GM18907 (cell line): ENCODE measurements at regions not wholly inside any gene's neighbourhood (a gene's known extent, or its start where the extent isn't known, plus 50 kb on each side); places are given as distances from the start of the nearest gene placed in this dataset.
"Not testable (repeated sequence)": the region's sequence is repeated elsewhere in the genome, so short reads cannot be mapped to it uniquely, and the experiment has no call there.

Experiments
- ATAC-seq: cut with Tn5 transposase; IDR thresholded peaks from one replicate; pipeline ENCODE4 v1.9.1; 2021; ENCODE audit warnings: mild to moderate bottlenecking, moderate library complexity; ENCODE audit not compliant: unreplicated experiment

DNA sequence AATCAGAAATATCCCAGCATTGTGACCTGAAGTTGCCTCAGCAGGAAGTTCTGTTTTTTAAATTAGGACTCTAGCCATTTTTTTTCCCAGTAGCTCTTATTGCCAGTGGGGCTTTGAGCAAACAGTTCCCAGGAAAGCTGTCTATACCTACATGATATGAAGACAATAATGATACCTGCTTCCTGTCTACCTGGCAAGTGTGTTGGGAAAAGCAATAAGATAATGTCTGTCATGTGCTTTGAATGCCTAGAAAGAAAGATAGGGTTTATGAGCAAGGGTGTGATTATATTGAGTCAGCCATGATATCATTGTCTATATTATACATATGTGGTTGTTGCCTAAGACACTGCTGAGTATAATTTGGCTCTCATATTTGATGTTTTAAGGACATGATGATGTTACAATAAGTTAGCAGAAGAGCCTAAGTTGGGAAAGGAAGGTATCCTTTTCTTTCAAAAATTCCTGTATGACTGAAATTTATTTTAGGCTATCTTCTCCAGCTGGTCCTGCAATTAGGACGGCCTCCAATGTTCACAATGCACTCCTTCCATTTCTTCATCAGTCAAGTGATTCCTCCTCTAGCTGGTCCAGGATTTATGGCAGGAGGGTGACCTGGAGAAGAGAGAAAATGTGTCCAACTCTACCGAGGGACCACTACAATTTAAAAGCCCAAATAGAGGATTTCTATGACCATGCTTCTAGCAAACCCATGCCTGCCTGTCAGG lies 99.6 kb upstream of the CDC42BPA start:
- no peak for ATAC-seq

DNA sequence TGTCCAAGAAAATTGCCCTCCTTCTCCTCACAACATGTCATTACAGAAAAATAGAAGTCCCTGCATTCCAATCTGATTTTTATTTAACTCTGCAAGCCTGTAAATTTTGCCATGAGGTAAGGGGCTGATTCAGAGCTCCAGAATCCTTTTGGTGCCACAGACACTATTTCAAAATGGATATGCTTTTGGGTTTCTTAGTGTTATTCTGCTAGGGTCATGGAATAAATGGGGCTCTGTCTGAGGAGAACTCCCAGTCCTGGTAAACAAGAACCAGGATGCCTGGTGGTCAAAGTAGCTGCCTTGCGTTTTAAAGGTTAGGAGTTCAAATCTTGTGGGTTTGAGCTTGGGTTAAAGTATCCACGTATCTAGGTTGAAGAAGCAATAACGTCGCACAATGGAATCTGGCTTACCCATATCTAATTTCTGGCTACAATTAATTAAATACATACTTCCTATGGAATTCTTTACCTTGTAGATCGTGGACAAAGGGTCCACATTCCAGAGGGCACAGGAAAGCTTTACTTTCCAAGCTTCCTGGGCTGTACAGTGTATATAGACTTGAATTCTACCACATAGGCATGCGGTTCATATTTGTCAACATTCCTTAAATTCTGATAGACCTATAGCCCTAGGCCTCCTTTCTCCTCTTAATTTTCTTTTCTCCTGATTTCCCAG lies 98.0 kb upstream of the CDC42BPA start:
- no peak for ATAC-seq

DNA sequence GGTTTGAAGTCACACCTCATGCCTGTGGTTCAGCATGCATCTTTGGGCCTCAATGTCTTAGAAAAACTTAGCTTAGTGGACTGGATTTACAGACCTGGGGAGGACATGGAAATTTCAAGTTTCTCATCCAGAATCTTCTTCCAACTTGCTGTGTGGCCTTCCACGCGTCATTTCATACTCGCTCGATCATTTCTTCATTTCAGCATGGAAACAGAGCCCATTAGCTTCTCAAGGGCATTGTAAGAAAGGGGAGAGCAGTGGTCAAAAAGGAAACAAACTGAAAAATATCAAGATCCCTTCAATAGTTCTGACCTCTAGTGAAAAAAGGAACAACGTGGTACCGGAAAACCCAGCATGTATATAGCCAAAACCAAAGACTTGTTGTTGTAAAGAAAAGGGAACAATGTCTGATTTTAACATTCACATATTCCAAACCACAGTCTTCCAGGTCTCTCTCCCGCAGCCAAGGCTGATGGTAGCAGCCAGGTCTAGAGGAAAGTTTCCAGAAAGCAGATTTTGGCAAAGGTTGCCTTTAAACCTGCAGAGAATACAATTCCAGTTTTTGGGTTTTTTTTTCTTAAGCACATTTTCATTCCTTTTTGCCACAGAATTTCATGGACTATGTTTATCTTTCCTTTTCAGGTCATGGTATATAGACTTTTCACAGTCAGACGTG lies 97.0 kb upstream of the CDC42BPA start:
- ATAC-seq = no peak

DNA sequence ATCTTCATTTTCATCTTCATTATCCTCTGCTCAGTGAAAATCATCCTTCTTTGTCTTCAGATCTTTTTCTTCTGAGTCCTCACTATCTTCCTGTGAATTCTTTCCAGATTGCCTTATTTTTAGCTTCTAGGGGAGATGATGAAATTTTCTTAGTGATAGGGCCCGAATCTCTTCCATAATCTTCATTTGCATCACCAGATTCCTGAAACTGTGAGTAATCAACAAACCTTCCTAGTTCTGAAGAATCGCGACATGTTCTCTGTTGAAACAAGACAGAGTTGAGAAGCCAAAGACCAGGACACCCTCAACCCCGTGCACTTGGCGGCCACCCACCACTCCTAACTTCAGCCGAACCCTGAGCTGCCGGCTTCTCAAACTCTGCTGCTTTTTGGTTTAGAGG lies 92.8 kb upstream of the CDC42BPA start:
- ATAC-seq = no peak

DNA sequence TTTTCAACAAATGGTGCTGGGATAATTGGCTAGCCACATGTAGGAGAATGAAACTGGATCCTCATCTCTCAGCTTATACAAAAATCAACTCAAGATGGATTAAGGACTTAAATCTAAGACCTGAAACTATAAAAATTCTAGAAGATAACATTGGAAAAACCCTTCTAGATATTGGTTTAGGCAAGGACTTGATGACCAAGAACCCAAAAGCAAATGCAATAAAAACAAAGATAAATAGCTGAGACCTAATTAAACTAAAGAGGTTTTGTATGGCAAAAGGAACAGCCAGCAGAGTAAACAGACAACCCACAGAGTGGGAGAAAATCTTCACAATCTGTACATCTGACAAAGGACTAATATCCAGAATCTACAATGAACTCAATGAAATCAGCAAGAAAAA lies 88.0 kb upstream of the CDC42BPA start:
- ATAC-seq = not testable (repeated sequence)

DNA sequence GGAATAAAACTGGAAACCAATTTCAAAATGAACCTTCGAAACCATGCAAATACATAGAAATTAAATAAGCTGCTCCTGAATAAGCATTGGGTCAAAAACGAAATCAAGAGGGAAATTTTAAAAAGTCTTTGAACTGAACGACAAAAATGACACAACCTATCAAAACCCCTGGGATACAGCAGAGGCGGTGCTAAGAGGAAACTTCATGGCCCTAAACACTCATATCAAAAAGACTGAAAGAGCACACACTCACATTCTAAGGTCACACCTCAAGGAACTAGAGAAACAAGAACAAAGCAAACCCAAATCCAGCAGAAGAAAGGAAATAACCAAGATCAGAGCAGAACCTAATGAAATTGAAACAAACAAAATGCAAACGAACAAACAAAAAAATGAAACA lies 85.2 kb upstream of the CDC42BPA start:
- no peak for ATAC-seq

DNA sequence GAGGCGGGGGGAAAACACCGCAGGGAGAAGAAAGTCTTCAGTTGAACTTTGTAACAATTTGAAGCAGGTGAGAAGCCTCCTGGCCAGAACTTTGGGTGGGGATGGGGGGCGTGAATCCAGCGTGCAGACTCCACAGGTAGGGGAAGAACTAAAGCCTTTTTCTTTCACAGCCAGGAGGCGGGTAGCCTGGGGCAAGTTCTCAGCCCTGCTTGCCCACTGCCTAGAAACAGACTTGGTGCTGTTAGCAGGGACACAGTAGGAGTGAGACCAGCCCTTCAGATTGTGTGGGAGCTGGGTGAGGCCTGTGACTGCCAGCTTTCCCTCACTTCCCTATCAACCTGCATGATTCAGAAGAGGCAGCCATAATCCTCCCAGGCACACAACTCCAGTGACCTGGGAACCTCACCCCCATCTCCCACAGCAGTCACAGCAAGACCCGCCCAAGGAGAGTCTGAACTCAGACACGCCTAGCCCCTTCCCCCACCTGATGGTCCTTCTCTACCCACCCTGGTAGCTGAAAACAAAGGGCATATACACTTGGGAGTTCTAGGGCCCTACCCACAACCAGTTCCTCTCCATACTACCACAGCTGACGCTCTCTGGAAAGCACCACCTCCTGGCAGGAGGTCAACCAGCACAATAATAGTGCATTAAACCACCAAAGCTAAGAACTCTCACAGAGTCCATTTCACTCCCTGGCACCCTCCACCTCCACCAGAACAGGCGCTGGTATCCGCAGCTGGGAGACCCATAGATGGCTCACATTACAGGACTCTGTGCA lies 83.5 kb upstream of the CDC42BPA start:
- ATAC-seq = no peak

DNA sequence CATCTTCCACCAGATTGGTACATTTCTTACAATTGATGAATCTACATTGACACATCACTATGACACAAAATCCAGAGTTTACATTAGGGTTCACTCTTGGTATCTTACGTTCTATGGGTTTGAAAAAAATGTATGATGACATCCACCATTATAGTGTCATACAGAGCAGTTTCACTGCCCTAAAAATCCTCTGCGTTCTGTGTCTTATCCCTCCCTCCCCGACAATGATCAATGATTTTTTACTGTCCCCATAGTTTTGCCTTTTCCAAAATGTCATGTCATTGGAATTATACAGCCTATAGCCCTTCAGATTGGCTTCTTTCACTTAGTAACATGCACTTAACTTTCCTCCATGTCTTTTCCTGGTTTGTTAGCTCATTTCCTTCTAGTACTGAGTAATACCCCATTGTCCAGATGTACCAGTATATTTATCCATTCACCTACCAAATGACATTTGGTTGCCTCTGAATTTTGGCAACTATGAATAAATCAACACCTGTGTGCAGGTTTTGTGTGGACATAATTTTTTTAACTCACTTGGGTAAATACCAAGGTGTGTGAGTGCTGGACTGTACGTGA lies 80.9 kb upstream of the CDC42BPA start:
- no peak for ATAC-seq

DNA sequence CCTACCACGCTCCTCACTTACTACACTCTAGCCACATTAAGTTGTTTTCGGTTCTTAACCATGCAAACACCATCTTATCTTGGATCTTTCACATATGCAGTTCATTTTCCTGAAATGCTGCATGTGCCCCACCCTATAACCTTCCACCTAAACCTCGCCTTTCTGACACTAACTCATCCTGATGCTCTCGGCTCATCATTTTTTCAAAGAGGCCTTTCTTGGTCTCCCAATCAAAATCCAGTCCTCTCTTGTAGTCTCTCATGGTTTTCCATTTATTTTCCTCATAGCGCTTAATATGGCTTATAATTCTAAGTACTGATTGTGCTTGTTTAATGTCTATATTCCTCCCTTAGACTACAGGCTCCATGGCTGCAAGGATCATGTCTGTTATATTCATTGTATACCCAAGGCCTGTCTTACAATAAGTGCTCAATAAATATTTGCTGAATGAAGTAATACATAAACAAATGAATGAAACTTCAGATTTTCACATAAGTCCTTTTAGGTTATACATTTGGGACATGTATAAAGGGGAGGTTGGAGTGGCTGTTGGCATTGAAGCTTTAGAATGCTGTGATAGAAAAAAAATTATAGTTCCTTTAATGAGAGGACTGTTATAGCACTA lies 79.2 kb upstream of the CDC42BPA start:
- no peak for ATAC-seq

DNA sequence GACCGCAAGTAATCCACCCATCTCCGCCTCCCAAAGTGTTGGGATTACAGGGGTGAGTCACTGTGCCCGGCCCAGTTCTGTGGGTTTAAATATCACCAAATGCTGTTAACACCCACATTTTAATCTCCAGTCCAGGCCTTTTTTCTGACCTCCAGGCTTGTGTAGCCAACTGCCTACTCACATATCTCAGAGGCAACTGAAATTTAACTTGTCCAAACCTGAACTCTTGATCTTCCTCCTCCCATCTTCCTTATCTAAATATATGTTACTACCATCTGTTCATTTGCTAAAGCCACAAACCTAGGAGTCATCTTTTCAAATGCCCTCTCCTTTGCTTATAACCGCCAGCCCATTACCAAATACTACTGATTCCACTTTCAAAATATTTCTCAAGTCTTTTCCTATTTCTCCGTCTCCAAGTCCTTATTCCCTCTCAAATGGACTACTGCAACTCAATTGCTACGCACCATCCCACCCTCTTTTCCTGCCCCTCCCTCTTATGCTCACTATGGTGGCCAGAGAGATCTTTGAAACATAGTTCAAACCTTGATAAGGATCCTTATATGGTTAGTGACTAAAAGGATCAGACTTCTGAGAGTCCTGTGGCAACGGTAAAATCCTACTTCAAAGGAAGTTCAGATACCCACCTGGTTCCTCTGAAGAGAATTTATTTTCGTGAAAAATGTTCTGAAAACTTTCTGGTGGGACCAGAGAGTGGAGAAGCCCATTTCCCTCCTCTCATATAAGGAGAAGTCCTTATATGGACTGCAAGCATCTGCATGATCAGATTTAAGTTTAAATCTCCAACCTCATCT lies 78.5 kb upstream of the CDC42BPA start:
- no peak for ATAC-seq

DNA sequence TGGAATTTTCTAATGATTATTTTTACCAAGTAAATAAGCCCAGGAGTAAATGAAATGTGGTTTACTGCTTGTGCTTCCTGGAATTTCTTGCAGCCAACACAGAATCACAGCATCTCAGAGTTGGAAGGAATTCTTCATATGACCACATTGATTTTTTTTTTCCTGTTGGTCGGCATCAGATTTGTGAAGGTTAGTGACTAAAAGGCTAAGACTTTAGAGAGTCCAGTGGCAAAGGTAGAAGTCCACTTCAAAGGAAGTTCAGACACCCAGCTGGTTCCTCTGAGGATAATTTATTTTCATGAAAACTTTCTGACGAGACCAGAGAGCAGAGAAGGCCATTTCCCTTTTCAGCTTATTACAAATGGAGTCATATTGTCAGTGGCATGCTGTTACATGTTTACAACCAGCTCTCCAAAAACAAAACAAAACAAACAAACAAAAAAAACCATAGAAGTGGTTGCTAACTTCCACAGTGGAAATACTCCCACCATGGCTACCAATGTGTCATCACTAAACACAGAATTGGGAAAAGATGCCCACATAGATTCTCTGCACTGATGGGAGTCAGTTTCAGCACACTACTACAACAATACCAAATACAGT lies 77.2 kb upstream of the CDC42BPA start:
- no peak for ATAC-seq

DNA sequence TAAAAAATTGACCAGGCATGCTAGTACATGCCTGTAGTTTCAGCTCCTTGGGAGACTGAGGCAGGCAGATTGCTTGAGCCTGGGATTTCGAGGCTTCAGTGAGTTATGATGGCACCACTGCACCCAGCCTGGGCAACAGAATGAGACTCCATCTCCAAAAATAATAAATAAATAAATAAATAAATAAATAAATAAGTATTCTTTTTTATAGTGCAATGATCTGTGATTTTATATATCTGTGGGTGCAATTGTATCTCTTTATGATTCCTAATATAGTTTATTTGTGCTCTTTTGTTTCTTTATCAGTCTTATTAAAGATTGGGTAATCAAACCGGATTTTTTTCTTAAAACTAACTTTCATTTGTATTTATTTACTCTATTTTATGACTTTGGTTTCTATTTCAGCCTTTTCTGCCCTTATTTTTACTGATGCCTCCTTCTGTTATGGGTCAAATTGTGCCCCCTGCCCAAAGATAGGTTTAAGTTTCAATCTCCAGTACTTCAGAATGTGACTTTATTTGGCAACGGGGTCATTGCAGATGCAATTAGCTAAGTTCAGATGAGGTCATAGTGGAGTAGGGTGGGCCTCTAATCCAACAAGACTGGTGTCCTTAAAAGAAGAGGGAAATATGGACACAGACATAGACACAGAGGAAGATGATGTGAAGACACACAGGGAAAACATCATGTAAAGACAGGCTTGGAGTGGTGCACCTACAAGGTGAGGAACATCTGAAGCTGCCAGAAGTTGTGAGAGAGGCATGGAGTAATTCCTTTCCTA lies 74.9 kb upstream of the CDC42BPA start:
- ATAC-seq = no peak

DNA sequence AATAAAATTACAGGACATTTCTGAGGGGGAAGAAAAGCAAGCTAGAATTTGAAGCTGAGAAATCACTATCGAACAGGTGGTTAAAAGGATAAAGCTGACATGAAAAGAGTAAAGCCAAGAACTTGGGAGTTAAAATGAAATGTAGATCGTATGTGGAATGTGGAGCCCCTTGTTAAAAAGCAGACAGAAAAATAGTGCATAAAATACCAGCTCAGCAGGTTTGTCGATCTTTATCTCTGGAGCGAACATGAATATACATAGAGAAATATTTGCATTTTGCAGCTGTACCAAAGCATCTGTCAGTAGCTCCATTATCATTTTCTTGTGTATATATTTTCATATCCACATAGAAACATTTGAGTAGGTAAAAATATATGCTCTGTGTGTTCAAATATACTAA lies 73.6 kb upstream of the CDC42BPA start:
- no peak for ATAC-seq

DNA sequence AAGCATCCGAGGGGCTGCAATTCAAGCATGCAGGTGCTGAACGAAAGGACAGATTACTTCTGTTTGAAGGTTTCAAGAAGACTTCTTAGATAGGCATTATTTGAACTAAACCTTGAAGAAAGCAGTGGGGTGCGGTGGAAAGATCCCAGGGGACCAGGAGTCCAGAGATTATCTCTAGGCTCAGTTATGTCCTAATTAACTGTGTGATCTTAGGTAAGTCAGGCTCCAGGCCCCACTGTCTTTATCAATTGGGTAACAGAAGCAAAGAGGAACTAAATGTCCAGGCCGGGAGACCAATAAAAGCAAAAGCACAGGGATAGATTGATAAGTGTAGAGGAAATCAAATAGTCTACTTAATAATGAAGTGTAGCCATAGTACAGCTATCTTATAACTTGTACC lies 72.9 kb upstream of the CDC42BPA start:
- ATAC-seq = no peak

DNA sequence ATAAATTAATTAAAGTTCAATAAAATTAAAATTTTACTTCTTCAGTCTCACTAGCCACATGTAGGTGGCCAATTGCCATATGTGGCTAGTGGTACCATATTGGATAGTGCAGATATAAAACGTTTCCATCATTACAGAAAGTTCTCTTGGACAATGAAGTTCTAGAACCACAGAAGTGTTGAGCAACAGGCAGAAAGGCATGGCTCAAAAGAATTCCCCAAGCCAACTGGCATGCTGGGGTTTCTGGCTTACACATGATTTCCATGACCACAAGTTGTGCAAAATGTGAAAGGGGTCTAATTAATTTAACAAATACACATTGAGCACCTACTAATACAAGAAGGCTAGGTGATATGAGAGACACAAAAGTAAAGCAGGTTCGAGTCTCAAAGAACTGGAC lies 72.2 kb upstream of the CDC42BPA start:
- no peak for ATAC-seq

DNA sequence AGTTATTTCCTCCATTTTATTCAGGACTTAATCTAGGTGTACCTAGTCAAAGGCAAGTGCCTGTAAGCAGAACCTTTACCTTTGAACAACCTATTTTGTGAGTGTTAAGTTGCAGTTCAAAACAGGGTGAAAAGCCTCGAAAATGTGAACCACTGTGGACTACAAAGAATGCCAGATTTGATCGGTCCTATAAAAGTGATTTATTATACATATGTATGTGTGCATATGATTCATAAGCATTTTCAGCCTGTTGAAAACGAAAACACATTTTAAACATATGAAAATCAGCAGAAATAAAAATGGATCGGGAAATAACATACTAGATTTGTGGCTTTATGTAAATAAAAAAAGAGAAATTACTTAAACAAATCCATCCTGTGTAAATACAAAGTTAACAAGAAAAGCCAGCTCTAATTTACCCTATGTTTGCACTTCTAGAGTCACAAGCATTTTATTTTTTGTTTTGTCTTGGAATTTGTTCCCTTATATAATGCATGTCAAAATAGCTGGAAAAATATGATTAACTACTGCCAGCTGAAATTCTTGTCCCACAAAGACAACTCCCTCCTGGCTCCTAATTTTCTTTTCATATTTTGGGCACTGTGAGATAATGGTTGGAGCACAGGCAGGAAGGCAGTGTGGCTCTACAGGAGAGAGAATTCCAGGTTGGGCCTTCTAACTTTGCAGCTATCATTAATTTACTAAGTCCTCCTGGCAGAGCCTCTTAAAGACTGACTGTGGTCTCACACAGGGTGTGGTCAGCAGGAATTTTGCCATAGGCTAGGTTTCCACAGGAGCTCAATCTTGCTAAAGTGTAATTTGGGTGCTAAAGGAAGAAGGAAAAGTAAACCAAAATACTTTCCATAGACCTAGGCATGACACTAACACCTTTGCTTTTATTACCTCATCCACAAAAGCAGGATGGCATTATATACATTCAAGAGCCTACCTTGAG lies 70.2 kb upstream of the CDC42BPA start:
- ATAC-seq = no peak

DNA sequence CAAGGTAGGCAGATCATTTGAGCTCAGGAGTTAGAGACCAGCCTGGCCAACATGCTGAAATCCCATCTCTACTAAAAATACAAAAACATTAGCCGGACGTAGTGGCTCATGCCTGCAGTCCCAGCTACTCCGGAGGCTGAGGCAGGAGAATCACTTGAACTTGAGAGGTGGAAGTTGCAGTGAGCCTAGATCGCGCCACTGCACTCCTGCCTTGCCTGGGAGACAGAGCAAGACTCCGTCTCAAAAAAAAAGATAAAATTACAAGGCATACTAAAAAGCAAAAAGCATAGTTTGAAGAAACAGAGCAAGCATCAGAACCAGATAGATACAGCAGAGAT lies 61.2 kb upstream of the CDC42BPA start:
- no peak for ATAC-seq
